IMR-90 (cell line): ENCODE measurements at regions not wholly inside any gene's neighbourhood (a gene's known extent, or its start where the extent isn't known, plus 50 kb on each side); places are given as distances from the start of the nearest gene placed in this dataset.
A peak's percentile ranks its signal among the peaks of the same experiment; 100 is the strongest.

Experiments used
- ATAC-seq: fragments of 200-7000 bp; cut with Tn5 transposase; 2 replicates; pipeline ENCODE4 v1.9.1; 2020; ENCODE audit warnings: low read depth, mild to moderate bottlenecking, moderate library complexity
- BruUV-seq: library from RNA; stranded (reverse); fragments of 400-500 nt; replicated peaks from 2 replicates; lab custom pipeline; 2021; lab: Mats Ljungman, UMichigan
- CTCF ChIA-PET: fragments of 300-600 bp; formaldehyde crosslinking; extraction: SDS; loops from one replicate; lab custom pipeline; 2021; ENCODE audit warnings: antibody characterized with exemption; lab: Yijun Ruan, JAX
- POLR2A ChIA-PET: fragments of 300-600 bp; sonication (Branson Sonifier 250); formaldehyde crosslinking; loops from one replicate; lab custom pipeline; 2022; ENCODE audit warnings: antibody characterized with exemption; ENCODE audit not compliant: unreplicated experiment; lab: Charles Lee
- DNase-seq: peaks from one replicate; pipeline ENCODE4 v3.0.0; 2013
- H2AFZ ChIP-seq: replicated peaks from 2 replicates; pipeline ENCODE3; 2013; ENCODE audit warnings: low read length, mild to moderate bottlenecking; ENCODE audit not compliant: poor library complexity
- H2AK5ac ChIP-seq: 2 replicates; pipeline ENCODE4 v1.6.1; 2013; ENCODE audit warnings: low read depth, low read length, inconsistent platforms
- H2AK9ac ChIP-seq: replicated peaks from 2 replicates; pipeline ENCODE3; 2013; ENCODE audit warnings: mild to moderate bottlenecking, low read depth, low read length, moderate library complexity; ENCODE audit not compliant: poor library complexity
- H2BK120ac ChIP-seq: 2 replicates; pipeline ENCODE4 v1.6.1; 2013; ENCODE audit warnings: low read depth, low read length, inconsistent platforms
- H2BK15ac ChIP-seq: 3 replicates; pipeline ENCODE4 v1.6.1; 2013; ENCODE audit warnings: low read depth, low read length, inconsistent platforms
- H2BK20ac ChIP-seq: 2 replicates; pipeline ENCODE4 v1.6.1; 2013; ENCODE audit warnings: low read depth, mild to moderate bottlenecking, inconsistent platforms, low read length, moderate library complexity
- H2BK5ac ChIP-seq: 2 replicates; pipeline ENCODE4 v1.6.1; 2013; ENCODE audit warnings: mild to moderate bottlenecking, low read depth, low read length, inconsistent platforms; ENCODE audit not compliant: poor library complexity, severe bottlenecking
- H3K14ac ChIP-seq: replicated peaks from 2 replicates; pipeline ENCODE4 v1.6.1; 2013; ENCODE audit warnings: low read depth, low read length, inconsistent platforms
- H3K18ac ChIP-seq: 2 replicates; pipeline ENCODE4 v1.6.1; 2013; ENCODE audit warnings: low read depth, low read length, control low read depth
- H3K23ac ChIP-seq: 2 replicates; pipeline ENCODE4 v1.6.1; 2013; ENCODE audit warnings: low read depth, low read length, inconsistent platforms
- H3K27ac ChIP-seq: 2 replicates; pipeline ENCODE4 v1.5.1; 2013; ENCODE audit warnings: mild to moderate bottlenecking, control low read depth, low read length; ENCODE audit not compliant: insufficient read depth
- H3K27me3 ChIP-seq: 2 replicates; pipeline ENCODE4 v1.6.1; 2013; ENCODE audit warnings: low read length; ENCODE audit not compliant: control insufficient read depth, insufficient read depth
- H3K36me3 ChIP-seq: 2 replicates; pipeline ENCODE4 v1.6.1; 2013; ENCODE audit warnings: low read length, mixed read lengths; ENCODE audit not compliant: control insufficient read depth, insufficient read depth
- H3K4ac ChIP-seq: 2 replicates; pipeline ENCODE4 v1.6.1; 2013; ENCODE audit warnings: low read depth, low read length, inconsistent platforms
- H3K4me1 ChIP-seq: 2 replicates; pipeline ENCODE4 v1.6.1; 2013; ENCODE audit warnings: low read length, mixed read lengths; ENCODE audit not compliant: control insufficient read depth, insufficient read depth
- H3K4me2 ChIP-seq: 2 replicates; pipeline ENCODE4 v1.6.1; 2013; ENCODE audit warnings: low read depth, mild to moderate bottlenecking, control low read depth, low read length, moderate library complexity
- H3K4me3 ChIP-seq: 2 replicates; pipeline ENCODE4 v1.5.1; 2013; ENCODE audit warnings: low read depth, mild to moderate bottlenecking, control low read depth, low read length, moderate library complexity; ENCODE audit not compliant: insufficient read depth
- H3K56ac ChIP-seq: 2 replicates; pipeline ENCODE4 v1.6.1; 2013; ENCODE audit warnings: low read length, inconsistent platforms; ENCODE audit not compliant: insufficient read depth; ENCODE audit errors: extremely low read depth
- H3K79me1 ChIP-seq, 2 experiments: 2 replicates each; pipeline ENCODE4 v1.6.1; 2013; ENCODE audit warnings: low read length in 2 of 2, inconsistent platforms in 1 of 2, low read depth in 1 of 2
- H3K9ac ChIP-seq: 2 replicates; pipeline ENCODE4 v1.6.1; 2013; ENCODE audit warnings: low read depth, low read length, control low read depth
- H3K9me1 ChIP-seq: 2 replicates; pipeline ENCODE4 v1.6.1; 2013; ENCODE audit warnings: low read length, inconsistent platforms; ENCODE audit not compliant: insufficient read depth
- H3K9me3 ChIP-seq: 2 replicates; pipeline ENCODE4 v1.6.1; 2013; ENCODE audit warnings: low read length; ENCODE audit not compliant: control insufficient read depth, insufficient read depth
- H4K20me1 ChIP-seq: 2 replicates; pipeline ENCODE4 v1.6.1; 2013; ENCODE audit warnings: low read length, inconsistent platforms; ENCODE audit not compliant: insufficient read depth
- H4K5ac ChIP-seq: 2 replicates; pipeline ENCODE4 v1.6.1; 2013; ENCODE audit warnings: mild to moderate bottlenecking, low read depth, low read length, control low read depth
- H4K8ac ChIP-seq, 2 experiments: 2 replicates each; pipeline ENCODE4 v1.6.1; 2013; ENCODE audit warnings: low read depth in 2 of 2, low read length in 2 of 2, control low read depth in 1 of 2, inconsistent platforms in 1 of 2
- H4K91ac ChIP-seq: 2 replicates; pipeline ENCODE4 v1.6.1; 2013; ENCODE audit warnings: low read depth, low read length, inconsistent platforms; ENCODE audit not compliant: insufficient read depth
- BHLHE40 ChIP-seq: fragments of 150-350 bp; IDR thresholded peaks from 2 replicates; pipeline ENCODE4 v1.6.1; 2016; ENCODE audit warnings: mild to moderate bottlenecking, low read depth, low read length
- CEBPB ChIP-seq: IDR thresholded peaks from 2 replicates; pipeline ENCODE4 v1.6.1; 2012; ENCODE audit warnings: low read depth, low read length, improper control_type of control experiment
- CHD1 ChIP-seq: IDR thresholded peaks from 2 replicates; pipeline ENCODE4 v1.6.1; 2012; ENCODE audit warnings: low read depth, low read length, improper control_type of control experiment
- CTCF ChIP-seq: conservative IDR thresholded peaks from 2 replicates; pipeline ENCODE4 v1.5.1; 2012; ENCODE audit warnings: mild to moderate bottlenecking, low read depth, low read length, improper control_type of control experiment
- ELK1 ChIP-seq: fragments of 150-350 bp; IDR thresholded peaks from 2 replicates; pipeline ENCODE4 v1.6.1; 2016; ENCODE audit warnings: low read depth, mild to moderate bottlenecking, low read length, moderate library complexity, borderline replicate concordance
- MAFK ChIP-seq: IDR thresholded peaks from 2 replicates; pipeline ENCODE4 v1.6.1; 2012; ENCODE audit warnings: low read depth, low read length, improper control_type of control experiment
- MAZ ChIP-seq: IDR thresholded peaks from 2 replicates; pipeline ENCODE4 v1.6.1; 2012; ENCODE audit warnings: low read depth, mild to moderate bottlenecking, low read length, improper control_type of control experiment, moderate library complexity, borderline replicate concordance
- MXI1 ChIP-seq: IDR thresholded peaks from 2 replicates; pipeline ENCODE4 v1.6.1; 2012; ENCODE audit warnings: low read depth, mild to moderate bottlenecking, low read length, moderate library complexity, borderline replicate concordance
- NFE2L2 ChIP-seq: fragments of 150-350 bp; IDR thresholded peaks from 2 replicates; pipeline ENCODE4 v1.6.1; 2016; ENCODE audit warnings: low read depth, mild to moderate bottlenecking, low read length
- POLR2A ChIP-seq: IDR thresholded peaks from 2 replicates; pipeline ENCODE4 v1.6.1; 2012; ENCODE audit warnings: mild to moderate bottlenecking, low read depth, low read length
- RAD21 ChIP-seq: IDR thresholded peaks from 2 replicates; pipeline ENCODE4 v1.6.1; 2012; ENCODE audit warnings: low read length, improper control_type of control experiment
- RFX5 ChIP-seq: IDR thresholded peaks from 2 replicates; pipeline ENCODE4 v1.8.0; 2012; ENCODE audit warnings: low read depth, mild to moderate bottlenecking, low read length, moderate library complexity
- SMC3 ChIP-seq: fragments of 150-350 bp; IDR thresholded peaks from 2 replicates; pipeline ENCODE4 v1.6.1; 2016; ENCODE audit warnings: low read depth, mild to moderate bottlenecking, antibody characterized with exemption, low read length, moderate library complexity
- USF2 ChIP-seq: fragments of 150-350 bp; IDR thresholded peaks from 2 replicates; pipeline ENCODE4 v1.6.1; 2017; ENCODE audit warnings: mild to moderate bottlenecking, antibody characterized with exemption, low read length, low read depth
- WGBS, 2 experiments: methylation state at CpG; one replicate each; pipeline versions ENCODE4 v1.1.5 to v1.1.7; 2013; ENCODE audit warnings: missing lambda C conversion rate in 2 of 2; ENCODE audit not compliant: insufficient read length in 1 of 2; ENCODE audit errors: extremely low coverage in 2 of 2; 5-methylcytosine and 5-hydroxymethylcytosine counted together
- dilution Hi-C: fragments of 300-500 bp; cut with HindIII; formaldehyde crosslinking; loops from one replicate; pipeline ENCODE4 v1.14.3; 2018; ENCODE audit warnings: low sequenced_read_pairs; ENCODE audit not compliant: unreplicated experiment
- in situ Hi-C: fragments of 300-500 bp; cut with MboI; formaldehyde crosslinking; loops from 3 replicates; pipeline ENCODE4 v1.14.3; 2019; ENCODE audit warnings: low sequenced_read_pairs, inconsistent platforms, mixed read lengths
- intact Hi-C: fragments of 100-400 bp; cut with micrococcal nuclease; formaldehyde crosslinking; loops from 2 replicates; pipeline ENCODE4 v1.10.0; 2022

GRCh38 chr3:118098827-118099226 lies 935.8 kb downstream of the IGSF11 start:
- H3K9ac ChIP-seq, result no peak overlapping the region
- H3K27me3 ChIP-seq, result peaks cover 1% of the 10 kb centered on the region; the same call in 1 of the 2 replicates
- H3K79me1 ChIP-seq, result no peaks in the 10 kb centered on the region
- H4K8ac ChIP-seq, result no peak overlapping the region
- POLR2A ChIA-PET, result no interaction called here
- no peak overlapping the region for H3K4me2 ChIP-seq
- no peaks in the 10 kb centered on the region for H4K20me1 ChIP-seq
- H2BK5ac ChIP-seq, result no peak overlapping the region
- ATAC-seq, result no peak
- H3K9me3 ChIP-seq, result no peaks in the 10 kb centered on the region
- H3K4ac ChIP-seq, result no peak overlapping the region
- no peaks in the 10 kb centered on the region for H3K36me3 ChIP-seq
- H3K27ac ChIP-seq, result no peak overlapping the region
- no TSS peak for BruUV-seq
- no peaks in the 10 kb centered on the region for H3K9me1 ChIP-seq
- no peaks in the 10 kb centered on the region for H3K4me1 ChIP-seq
- H2BK120ac ChIP-seq, result no peak overlapping the region
- no peak overlapping the region for H4K5ac ChIP-seq
- dilution Hi-C loops, result no loop called here
- CTCF ChIA-PET, result no interaction called here
- intact Hi-C loops, result no loop called here
- peak; percentile 6 for DNase-seq
- no peak overlapping the region for H4K91ac ChIP-seq
- in situ Hi-C loops, result no loop called here
- no peak overlapping the region for H2BK20ac ChIP-seq
- no peak overlapping the region for H3K14ac ChIP-seq
- no peak overlapping the region for H3K23ac ChIP-seq
- H2AK9ac ChIP-seq, result no peak overlapping the region
- H2AFZ ChIP-seq, result no peak overlapping the region
- H3K4me3 ChIP-seq, result no peak overlapping the region
- no peak overlapping the region for H3K56ac ChIP-seq
- H2AK5ac ChIP-seq, result no peak overlapping the region
- TF ChIP-seq SMC3 (no peak), POLR2A (no peak), ELK1 (no peak), CHD1 (no peak), RAD21 (no peak), MAFK (no peak), MXI1 (no peak), NFE2L2 (no peak), USF2 (no peak), BHLHE40 (no peak), RFX5 (no peak), CEBPB (no peak), CTCF (no peak), MAZ (no peak)
- no peak overlapping the region for H3K18ac ChIP-seq
- WGBS, 2 experiments, result no CpG with 5 or more reads among the region's 1 CpG
- H2BK15ac ChIP-seq, result no peak overlapping the region
